ENCODE measurements at regions not wholly inside any gene's neighbourhood (a gene's known extent, or its start where the extent isn't known, plus 50 kb on each side); places are given as distances from the start of the nearest gene placed in this dataset.

DNA sequence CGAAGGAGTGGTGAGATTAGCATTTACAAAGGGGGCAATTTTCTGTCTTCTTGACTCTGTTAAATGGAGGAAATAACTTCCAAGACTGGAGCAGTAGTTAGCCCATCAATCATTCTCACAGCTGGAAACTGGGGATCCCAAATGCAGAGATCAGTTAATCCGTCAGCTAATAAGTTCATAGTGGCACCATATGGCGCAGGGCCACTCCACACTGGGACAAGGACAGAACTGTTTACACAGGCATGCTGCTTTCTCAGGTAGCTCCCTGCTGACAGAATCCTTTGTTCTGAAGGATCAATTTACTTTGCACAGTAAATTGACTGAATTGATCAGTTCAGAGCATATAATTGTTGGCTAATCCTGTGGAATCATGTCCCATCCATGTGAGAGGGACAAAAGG lies 395.7 kb downstream of the TMEM161B start:
- Histone ChIP-seq H3K36me3 (no peaks in the 10 kb centered on the region), H3K4me3 (no peak overlapping the region), H3K27ac (no peak overlapping the region), H3K9me3 (no peaks in the 10 kb centered on the region), H3K4me1 (no peaks in the 10 kb centered on the region), H3K27me3 (no peaks in the 10 kb centered on the region)
- TF ChIP-seq, protein P1, sequence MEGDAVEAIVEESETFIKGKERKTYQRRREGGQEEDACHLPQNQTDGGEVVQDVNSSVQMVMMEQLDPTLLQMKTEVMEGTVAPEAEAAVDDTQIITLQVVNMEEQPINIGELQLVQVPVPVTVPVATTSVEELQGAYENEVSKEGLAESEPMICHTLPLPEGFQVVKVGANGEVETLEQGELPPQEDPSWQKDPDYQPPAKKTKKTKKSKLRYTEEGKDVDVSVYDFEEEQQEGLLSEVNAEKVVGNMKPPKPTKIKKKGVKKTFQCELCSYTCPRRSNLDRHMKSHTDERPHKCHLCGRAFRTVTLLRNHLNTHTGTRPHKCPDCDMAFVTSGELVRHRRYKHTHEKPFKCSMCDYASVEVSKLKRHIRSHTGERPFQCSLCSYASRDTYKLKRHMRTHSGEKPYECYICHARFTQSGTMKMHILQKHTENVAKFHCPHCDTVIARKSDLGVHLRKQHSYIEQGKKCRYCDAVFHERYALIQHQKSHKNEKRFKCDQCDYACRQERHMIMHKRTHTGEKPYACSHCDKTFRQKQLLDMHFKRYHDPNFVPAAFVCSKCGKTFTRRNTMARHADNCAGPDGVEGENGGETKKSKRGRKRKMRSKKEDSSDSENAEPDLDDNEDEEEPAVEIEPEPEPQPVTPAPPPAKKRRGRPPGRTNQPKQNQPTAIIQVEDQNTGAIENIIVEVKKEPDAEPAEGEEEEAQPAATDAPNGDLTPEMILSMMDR (IDR thresholded peaks at IDR 0.05) = no peak
- DNase-seq (ENCODE audit: low spot score in 2 of 2) = no peak
- intact Hi-C loops (cut with DNase I) = no loop called here

DNA sequence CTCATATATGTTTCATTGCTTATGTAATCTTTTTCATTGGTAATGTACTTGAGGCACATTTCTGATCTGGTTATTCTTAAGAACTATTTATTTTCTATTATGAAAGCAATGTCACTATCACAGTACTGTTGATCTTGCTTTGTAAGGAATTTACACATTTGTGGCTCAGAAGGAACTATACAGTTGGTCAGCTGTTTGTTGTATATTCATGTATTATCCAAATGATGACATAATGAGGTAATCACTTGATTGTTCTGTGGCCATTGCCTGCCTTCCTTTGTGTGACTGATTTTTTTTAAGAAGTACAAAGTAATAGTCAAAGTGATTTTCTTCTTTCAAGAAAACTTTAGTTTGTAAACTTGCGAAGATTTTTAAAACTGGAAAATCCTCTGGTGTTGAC lies 399.9 kb downstream of the TMEM161B start:
- TF ChIP-seq, protein P1 (IDR thresholded peaks at IDR 0.05) = no peak
- DNase-seq (ENCODE audit: low spot score in 2 of 2) = no peak
- H3K27me3 ChIP-seq = no peaks in the 10 kb centered on the region
- no peaks in the 10 kb centered on the region for H3K9me3 ChIP-seq
- H3K4me3 ChIP-seq = no peak overlapping the region
- no peaks in the 10 kb centered on the region for H3K36me3 ChIP-seq
- H3K27ac ChIP-seq = no peak overlapping the region
- H3K4me1 ChIP-seq = no peaks in the 10 kb centered on the region
- intact Hi-C loops (cut with DNase I) = no loop called here

DNA sequence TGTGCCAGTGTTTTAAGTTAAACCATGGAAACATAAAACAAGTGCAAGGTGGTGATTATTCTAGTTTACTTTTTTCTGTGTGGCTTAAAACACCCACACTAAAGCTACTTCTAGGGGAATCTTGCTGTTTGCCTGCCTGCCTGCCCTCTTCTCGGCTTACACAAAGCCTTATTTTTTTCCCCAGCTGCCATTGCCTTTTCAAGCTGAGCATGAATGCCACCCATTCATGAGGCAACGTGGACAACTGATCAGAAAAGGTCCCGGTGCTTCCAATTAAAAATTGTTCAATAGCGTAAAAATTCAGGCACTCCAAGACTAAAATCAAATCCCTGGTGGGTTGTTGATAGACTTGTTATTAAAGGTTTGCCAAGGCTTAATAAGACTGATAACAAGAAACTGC lies 401.4 kb downstream of the TMEM161B start:
- Histone ChIP-seq H3K27me3 (no peaks in the 10 kb centered on the region), H3K36me3 (no peaks in the 10 kb centered on the region), H3K27ac (no peak overlapping the region), H3K4me1 (no peaks in the 10 kb centered on the region), H3K9me3 (no peaks in the 10 kb centered on the region), H3K4me3 (no peak overlapping the region)
- DNase-seq (ENCODE audit: low spot score in 2 of 2) = no peak
- TF ChIP-seq, protein P1 (IDR thresholded peaks at IDR 0.05) = no peak
- intact Hi-C loops (cut with DNase I) = no loop called here

DNA sequence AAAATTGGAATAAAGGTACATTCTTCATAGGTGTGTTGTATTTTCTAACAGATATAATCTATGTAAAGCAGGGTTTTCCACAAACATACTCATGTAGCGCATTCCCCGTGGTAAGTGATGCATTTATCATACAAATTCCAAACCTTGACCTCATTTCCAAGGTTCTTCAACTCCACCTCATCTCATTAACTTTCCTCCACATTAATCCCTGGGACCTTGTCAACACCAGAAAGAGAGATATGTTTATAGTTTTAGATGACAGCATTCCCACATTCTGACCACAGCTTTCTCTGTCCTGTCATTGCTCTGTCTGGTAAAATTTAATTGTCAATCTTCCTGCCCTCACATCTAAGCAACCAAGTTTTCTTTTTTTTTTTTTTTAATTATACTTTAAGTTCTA lies 415.1 kb downstream of the TMEM161B start:
- no peaks in the 10 kb centered on the region for H3K27me3 ChIP-seq
- H3K4me1 ChIP-seq = no peaks in the 10 kb centered on the region
- H3K4me3 ChIP-seq = no peak overlapping the region
- no peaks in the 10 kb centered on the region for H3K9me3 ChIP-seq
- intact Hi-C loops (cut with DNase I) = no loop called here
- H3K27ac ChIP-seq = no peak overlapping the region
- no peaks in the 10 kb centered on the region for H3K36me3 ChIP-seq
- TF ChIP-seq, protein P1 (IDR thresholded peaks at IDR 0.05) = no peak
- DNase-seq (ENCODE audit: low spot score in 2 of 2) = no peak

DNA sequence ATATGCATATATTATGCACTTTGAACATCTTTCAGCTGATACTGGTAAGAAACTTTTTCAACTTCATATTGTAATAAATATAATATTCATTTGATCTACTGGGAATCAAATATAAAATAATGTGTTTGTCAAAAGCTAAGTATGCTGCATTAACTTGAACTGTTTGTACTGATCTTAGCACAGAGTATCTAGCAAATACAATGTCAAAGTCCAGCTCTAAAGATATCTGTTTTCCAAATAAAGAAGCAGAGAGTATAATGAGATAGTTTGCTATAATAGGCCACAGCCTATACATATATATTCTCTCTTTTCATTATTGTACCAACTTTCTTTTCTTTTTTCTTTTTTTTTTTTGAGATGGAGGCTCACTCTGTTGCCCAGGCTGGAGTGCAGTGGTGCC lies 417.0 kb downstream of the TMEM161B start:
- Histone ChIP-seq H3K4me1 (no peaks in the 10 kb centered on the region), H3K4me3 (no peak overlapping the region), H3K36me3 (no peaks in the 10 kb centered on the region), H3K27me3 (no peaks in the 10 kb centered on the region), H3K27ac (no peak overlapping the region), H3K9me3 (no peaks in the 10 kb centered on the region)
- intact Hi-C loops (cut with DNase I) = no loop called here
- TF ChIP-seq, protein P1 (IDR thresholded peaks at IDR 0.05) = no peak
- no peak for DNase-seq (ENCODE audit: low spot score in 2 of 2)

DNA sequence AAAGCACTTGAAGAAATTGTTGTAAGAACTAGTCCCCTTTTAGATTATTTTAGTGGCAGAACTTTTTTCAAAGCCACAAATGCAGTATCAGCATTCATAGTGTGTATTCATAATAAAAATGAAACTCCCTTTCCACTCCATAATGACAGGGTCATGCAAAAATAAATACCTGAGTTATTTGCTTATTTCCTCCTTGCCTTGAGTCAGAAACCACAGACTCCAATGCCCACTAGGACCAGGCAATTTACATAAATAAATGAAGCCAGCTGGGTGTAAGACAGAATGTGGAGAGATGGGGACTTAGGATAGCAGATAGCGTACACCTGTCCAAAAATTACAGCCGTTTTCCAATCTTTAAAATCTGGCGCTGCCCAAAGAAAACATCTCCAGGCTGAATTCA lies 417.8 kb downstream of the TMEM161B start:
- TF ChIP-seq, protein P1 (IDR thresholded peaks at IDR 0.05) = no peak
- Histone ChIP-seq H3K9me3 (no peaks in the 10 kb centered on the region), H3K27me3 (no peaks in the 10 kb centered on the region), H3K4me3 (no peak overlapping the region), H3K27ac (no peak overlapping the region), H3K36me3 (no peaks in the 10 kb centered on the region), H3K4me1 (no peaks in the 10 kb centered on the region)
- intact Hi-C loops (cut with DNase I) = no loop called here
- no peak for DNase-seq (ENCODE audit: low spot score in 2 of 2)

Measured in ascending aorta (tissue), 2 donors.